K562 (cell line): ENCODE measurements at regions not wholly inside any gene's neighbourhood (a gene's known extent, or its start where the extent isn't known, plus 50 kb on each side); places are given as distances from the start of the nearest gene placed in this dataset.
A peak's percentile ranks its signal among the peaks of the same experiment; 100 is the strongest.

Source experiments
- DMBX1 ChIP-seq: fragments of 250-450 bp; sonication (Bioruptor Pico); IDR thresholded peaks from 2 replicates; pipeline ENCODE4 v1.8.0; 2022; ENCODE audit warnings: inconsistent platforms, mild to moderate bottlenecking, moderate library complexity, borderline replicate concordance
- EP300 ChIP-seq: IDR thresholded peaks from 2 replicates; pipeline ENCODE4 v1.6.1; 2012; ENCODE audit warnings: low read length, improper control_type of control experiment
- ETV1 ChIP-seq: fragments of 450-650 bp; conservative IDR thresholded peaks from 2 replicates; pipeline ENCODE4 v1.6.1; 2016; ENCODE audit warnings: missing genetic modification characterization, control low read depth, low read depth, missing compliant biosample characterization
- GABPB1 ChIP-seq: sonication (generic); formaldehyde crosslinking; IDR thresholded peaks from 2 replicates; pipeline ENCODE4 v1.8.0; 2022; ENCODE audit warnings: mild to moderate bottlenecking, missing genetic modification reagents
- HNRNPH1 ChIP-seq: fragments of 200-400 bp; formaldehyde crosslinking; optimal IDR thresholded peaks from 2 replicates; pipeline ENCODE3; 2017; ENCODE audit warnings: low read depth, mild to moderate bottlenecking, low read length, moderate library complexity
- HOMEZ ChIP-seq: fragments of 250-450 bp; sonication (Bioruptor Pico); IDR thresholded peaks from 2 replicates; pipeline ENCODE4 v1.4.0; 2020; ENCODE audit warnings: mild to moderate bottlenecking, moderate library complexity
- MYBL2 ChIP-seq, 2 experiments: fragments of 450-650 bp in 1 of 2; sonication (generic) in 1 of 2; formaldehyde crosslinking in 1 of 2; IDR thresholded peaks; 2 replicates each; pipeline versions ENCODE4 v1.6.1 to v1.8.1; 2017 to 2022; ENCODE audit warnings: borderline replicate concordance in 1 of 2, inconsistent platforms in 1 of 2, low read depth in 1 of 2, mild to moderate bottlenecking in 1 of 2, missing genetic modification reagents in 1 of 2, moderate library complexity in 1 of 2
- NFE2L1 ChIP-seq: fragments of 450-650 bp; IDR thresholded peaks from 2 replicates; pipeline ENCODE4 v1.6.1; 2016; ENCODE audit warnings: missing genetic modification characterization, low read depth, mild to moderate bottlenecking, missing compliant biosample characterization, moderate library complexity, borderline replicate concordance
- POLR2AphosphoS5 ChIP-seq: IDR thresholded peaks from 2 replicates; pipeline ENCODE4 v1.6.1; 2011; ENCODE audit warnings: mild to moderate bottlenecking, low read depth, low read length, moderate library complexity; ENCODE audit not compliant: control insufficient read depth, insufficient read depth
- PRPF4 ChIP-seq: fragments of 200-400 bp; formaldehyde crosslinking; IDR thresholded peaks from one replicate; pipeline ENCODE4 v1.6.1; 2017; ENCODE audit warnings: low read length, low read depth, mild to moderate bottlenecking; ENCODE audit not compliant: insufficient read depth, poor library complexity, severe bottlenecking
- PURB ChIP-seq: sonication (generic); formaldehyde crosslinking; IDR thresholded peaks from 2 replicates; pipeline ENCODE4 v1.9.0; 2021; ENCODE audit warnings: low read depth, mild to moderate bottlenecking, missing genetic modification reagents
- SMAD4 ChIP-seq: fragments of 250-450 bp; sonication (Bioruptor Pico); conservative IDR thresholded peaks from 2 replicates; pipeline ENCODE4 v1.8.0; 2021; ENCODE audit warnings: inconsistent platforms, mild to moderate bottlenecking, moderate library complexity
- SREBF2 ChIP-seq: sonication (generic); formaldehyde crosslinking; IDR thresholded peaks from 2 replicates; pipeline ENCODE4 v1.4.0; 2020; ENCODE audit warnings: mild to moderate bottlenecking, missing genetic modification reagents
- STAG1 ChIP-seq: sonication (generic); formaldehyde crosslinking; IDR thresholded peaks from 2 replicates; pipeline ENCODE4 v1.5.0; 2020; ENCODE audit warnings: missing genetic modification reagents, borderline replicate concordance
- TRIM25 ChIP-seq: fragments of 450-650 bp; IDR thresholded peaks from 2 replicates; pipeline ENCODE4 v1.7.0; 2016; ENCODE audit warnings: borderline replicate concordance
- XRCC4 ChIP-seq: IDR thresholded peaks from one replicate; pipeline ENCODE4 v1.6.1; 2011; ENCODE audit not compliant: insufficient read depth, insufficient read length; ENCODE audit errors: extremely low read depth
- ZNF143 ChIP-seq: sonication (generic); formaldehyde crosslinking; IDR thresholded peaks from 2 replicates; pipeline ENCODE4 v1.9.0; 2022; ENCODE audit warnings: mild to moderate bottlenecking, missing genetic modification reagents
- ZNF668 ChIP-seq: fragments of 250-450 bp; sonication (Bioruptor Pico); IDR thresholded peaks from 2 replicates; pipeline ENCODE4 v1.8.0; 2022; ENCODE audit warnings: mild to moderate bottlenecking, inconsistent platforms
- ZNF778 ChIP-seq: fragments of 450-650 bp; formaldehyde crosslinking; IDR thresholded peaks from 2 replicates; pipeline ENCODE4 v1.4.0; 2020; ENCODE audit warnings: mild to moderate bottlenecking, moderate library complexity
- ZNF785 ChIP-seq: fragments of 250-450 bp; sonication (Bioruptor Pico); IDR thresholded peaks from 2 replicates; pipeline ENCODE4 v1.4.0; 2020; ENCODE audit warnings: mild to moderate bottlenecking
- TF ChIP-seq, protein P1 (sequence below): fragments of 450-650 bp; formaldehyde crosslinking; IDR thresholded peaks from 2 replicates; pipeline ENCODE4 v1.4.0; 2022; ENCODE audit warnings: mild to moderate bottlenecking, moderate library complexity
- TF ChIP-seq, protein P2 (sequence below): fragments of 450-650 bp; formaldehyde crosslinking; IDR thresholded peaks from 2 replicates; pipeline ENCODE4 v1.4.0; 2020; ENCODE audit warnings: mild to moderate bottlenecking, moderate library complexity

- TF ChIP-seq DMBX1 (CRISPR knock-in tag) (peak; percentile 86), POLR2AphosphoS5 (no peak), ETV1 (tag) (0 out of 2 replicates have a peak, but pooled peaks have one; percentile 18), EP300 (no peak), XRCC4 (no peak), PRPF4 (no peak), HOMEZ (no peak), ZNF143 (CRISPR knock-in tag) (no peak; the same call in 1 of the 2 replicates), ZNF778 (CRISPR knock-in tag) (no peak), STAG1 (CRISPR knock-in tag) (no peak), NFE2L1 (tag) (no peak), HNRNPH1 (no peak), SMAD4 (peak; percentile 78), ZNF785 (CRISPR knock-in tag) (no peak), PURB (no peak), GABPB1 (CRISPR knock-in tag) (no peak), ZNF668 (CRISPR knock-in tag) (no peak), TRIM25 (no peak), SREBF2 (no peak), MYBL2 (IDR thresholded peaks at IDR 0.05; ENCODE audit: low read depth) (no peak), MYBL2 (CRISPR knock-in tag; IDR thresholded peaks at IDR 0.05; ENCODE audit: borderline replicate concordance) (no peak)
- TF ChIP-seq, protein P1, sequence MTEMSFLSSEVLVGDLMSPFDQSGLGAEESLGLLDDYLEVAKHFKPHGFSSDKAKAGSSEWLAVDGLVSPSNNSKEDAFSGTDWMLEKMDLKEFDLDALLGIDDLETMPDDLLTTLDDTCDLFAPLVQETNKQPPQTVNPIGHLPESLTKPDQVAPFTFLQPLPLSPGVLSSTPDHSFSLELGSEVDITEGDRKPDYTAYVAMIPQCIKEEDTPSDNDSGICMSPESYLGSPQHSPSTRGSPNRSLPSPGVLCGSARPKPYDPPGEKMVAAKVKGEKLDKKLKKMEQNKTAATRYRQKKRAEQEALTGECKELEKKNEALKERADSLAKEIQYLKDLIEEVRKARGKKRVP (CRISPR knock-in tag), result peak; percentile 40; the same call in 1 of the 2 replicates
- TF ChIP-seq, protein P2, sequence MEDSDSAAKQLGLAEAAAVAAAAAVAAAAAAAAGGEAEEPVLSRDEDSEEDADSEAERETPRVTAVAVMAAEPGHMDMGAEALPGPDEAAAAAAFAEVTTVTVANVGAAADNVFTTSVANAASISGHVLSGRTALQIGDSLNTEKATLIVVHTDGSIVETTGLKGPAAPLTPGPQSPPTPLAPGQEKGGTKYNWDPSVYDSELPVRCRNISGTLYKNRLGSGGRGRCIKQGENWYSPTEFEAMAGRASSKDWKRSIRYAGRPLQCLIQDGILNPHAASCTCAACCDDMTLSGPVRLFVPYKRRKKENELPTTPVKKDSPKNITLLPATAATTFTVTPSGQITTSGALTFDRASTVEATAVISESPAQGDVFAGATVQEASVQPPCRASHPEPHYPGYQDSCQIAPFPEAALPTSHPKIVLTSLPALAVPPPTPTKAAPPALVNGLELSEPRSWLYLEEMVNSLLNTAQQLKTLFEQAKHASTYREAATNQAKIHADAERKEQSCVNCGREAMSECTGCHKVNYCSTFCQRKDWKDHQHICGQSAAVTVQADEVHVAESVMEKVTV (CRISPR knock-in tag), result peak; percentile 23
Observed at GRCh38 chr3:194070634-194071409, 65.1 kb upstream of the HES1 start (continued).
